ENCODE measurements at regions not wholly inside any gene's neighbourhood (a gene's known extent, or its start where the extent isn't known, plus 50 kb on each side); places are given as distances from the start of the nearest gene placed in this dataset.

DNA sequence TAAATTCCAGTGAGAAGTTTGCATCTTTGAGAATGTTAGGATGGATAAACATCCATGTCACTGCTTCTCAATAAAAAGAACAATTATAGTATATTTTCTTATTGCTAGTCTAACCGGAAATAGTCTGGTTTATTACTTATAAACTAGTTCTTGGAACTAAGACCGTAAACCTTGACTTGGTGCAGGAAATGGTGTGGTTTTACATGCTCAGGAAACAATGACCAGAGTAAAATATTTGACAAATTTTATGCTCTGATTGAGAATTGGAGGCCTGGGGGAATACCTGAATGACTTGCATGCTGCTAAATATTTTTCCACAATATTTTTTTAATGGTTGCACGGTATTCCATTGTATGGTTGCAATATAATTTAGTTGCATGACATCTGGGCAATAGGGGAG, 76.3 kb downstream of the XCL2 start:
- TF ChIP-seq, protein P1, sequence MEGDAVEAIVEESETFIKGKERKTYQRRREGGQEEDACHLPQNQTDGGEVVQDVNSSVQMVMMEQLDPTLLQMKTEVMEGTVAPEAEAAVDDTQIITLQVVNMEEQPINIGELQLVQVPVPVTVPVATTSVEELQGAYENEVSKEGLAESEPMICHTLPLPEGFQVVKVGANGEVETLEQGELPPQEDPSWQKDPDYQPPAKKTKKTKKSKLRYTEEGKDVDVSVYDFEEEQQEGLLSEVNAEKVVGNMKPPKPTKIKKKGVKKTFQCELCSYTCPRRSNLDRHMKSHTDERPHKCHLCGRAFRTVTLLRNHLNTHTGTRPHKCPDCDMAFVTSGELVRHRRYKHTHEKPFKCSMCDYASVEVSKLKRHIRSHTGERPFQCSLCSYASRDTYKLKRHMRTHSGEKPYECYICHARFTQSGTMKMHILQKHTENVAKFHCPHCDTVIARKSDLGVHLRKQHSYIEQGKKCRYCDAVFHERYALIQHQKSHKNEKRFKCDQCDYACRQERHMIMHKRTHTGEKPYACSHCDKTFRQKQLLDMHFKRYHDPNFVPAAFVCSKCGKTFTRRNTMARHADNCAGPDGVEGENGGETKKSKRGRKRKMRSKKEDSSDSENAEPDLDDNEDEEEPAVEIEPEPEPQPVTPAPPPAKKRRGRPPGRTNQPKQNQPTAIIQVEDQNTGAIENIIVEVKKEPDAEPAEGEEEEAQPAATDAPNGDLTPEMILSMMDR (conservative IDR thresholded peaks at IDR 0.05; ENCODE audit: low read depth, low read length): no peak
- no peak for TF ChIP-seq CEBPB (IDR thresholded peaks at IDR 0.05; ENCODE audit: low read depth, low read length)
- no peak for TF ChIP-seq ELK1 (IDR thresholded peaks at IDR 0.05; ENCODE audit: borderline replicate concordance, low read depth, low read length)
- TF ChIP-seq RFX5 (IDR thresholded peaks at IDR 0.05; ENCODE audit: low read depth, low read length): no peak
